ENCODE measurements at regions not wholly inside any gene's neighbourhood (a gene's known extent, or its start where the extent isn't known, plus 50 kb on each side); places are given as distances from the start of the nearest gene placed in this dataset.

- no peak for DNase-seq (ENCODE audit: low spot score)
Observed at GRCh38 chr4:99712530-99712929, 54.9 kb upstream of the C4orf54 start.

GRCh38 chr4:99712099-99712498 is 54.5 kb upstream of the C4orf54 start:
- no peak for DNase-seq (ENCODE audit: low spot score)

- DNase-seq (ENCODE audit: low spot score): no peak
Observed at GRCh38 chr4:99711657-99712056, 54.0 kb upstream of the C4orf54 start.

GRCh38 chr4:99710681-99711345 is 53.2 kb upstream of the C4orf54 start:
- DNase-seq (ENCODE audit: low spot score): no peak

- DNase-seq (ENCODE audit: low spot score): no peak
Observed at GRCh38 chr4:99710020-99710419, 52.4 kb upstream of the C4orf54 start.

- no peak for DNase-seq (ENCODE audit: low spot score)
Observed at GRCh38 chr4:99708551-99708950, 50.9 kb upstream of the C4orf54 start.

Measured in NAMALWA (cell line).